B cell (primary cell): ENCODE measurements at regions not wholly inside any gene's neighbourhood (a gene's known extent, or its start where the extent isn't known, plus 50 kb on each side); places are given as distances from the start of the nearest gene placed in this dataset.

Source experiments
- EZH2 ChIP-seq: IDR thresholded peaks from 2 replicates; pipeline ENCODE4 v1.6.1; 2012; ENCODE audit warnings: borderline replicate concordance, low read depth, mild to moderate bottlenecking, moderate library complexity, low read length; ENCODE audit not compliant: insufficient read depth, poor library complexity, severe bottlenecking
- TF ChIP-seq, protein P1 (sequence below): fragments of 200-600 bp; IDR thresholded peaks from one replicate; pipeline ENCODE4 v1.8.0; 2022; ENCODE audit warnings: antibody characterized with exemption, mild to moderate bottlenecking

DNA sequence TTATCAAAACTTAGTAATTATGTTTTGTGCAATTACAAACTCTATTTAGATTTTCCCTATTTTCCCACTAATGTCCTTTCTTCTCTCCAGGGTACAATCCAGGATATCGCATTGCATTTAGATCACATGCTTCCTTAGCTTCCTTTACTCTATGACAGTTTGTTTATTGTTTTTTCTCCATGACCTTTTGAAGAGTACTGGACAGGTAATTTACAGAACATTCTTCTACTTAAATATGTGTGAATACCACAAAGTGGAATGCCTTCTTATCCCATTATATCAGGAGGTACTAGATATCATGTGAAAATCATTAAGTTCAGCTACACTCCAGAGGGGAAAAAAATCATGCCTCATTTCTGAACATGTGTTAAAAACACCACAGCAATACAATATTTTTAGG, 776.6 kb upstream of the CDH9 start:
- TF ChIP-seq, protein P1, sequence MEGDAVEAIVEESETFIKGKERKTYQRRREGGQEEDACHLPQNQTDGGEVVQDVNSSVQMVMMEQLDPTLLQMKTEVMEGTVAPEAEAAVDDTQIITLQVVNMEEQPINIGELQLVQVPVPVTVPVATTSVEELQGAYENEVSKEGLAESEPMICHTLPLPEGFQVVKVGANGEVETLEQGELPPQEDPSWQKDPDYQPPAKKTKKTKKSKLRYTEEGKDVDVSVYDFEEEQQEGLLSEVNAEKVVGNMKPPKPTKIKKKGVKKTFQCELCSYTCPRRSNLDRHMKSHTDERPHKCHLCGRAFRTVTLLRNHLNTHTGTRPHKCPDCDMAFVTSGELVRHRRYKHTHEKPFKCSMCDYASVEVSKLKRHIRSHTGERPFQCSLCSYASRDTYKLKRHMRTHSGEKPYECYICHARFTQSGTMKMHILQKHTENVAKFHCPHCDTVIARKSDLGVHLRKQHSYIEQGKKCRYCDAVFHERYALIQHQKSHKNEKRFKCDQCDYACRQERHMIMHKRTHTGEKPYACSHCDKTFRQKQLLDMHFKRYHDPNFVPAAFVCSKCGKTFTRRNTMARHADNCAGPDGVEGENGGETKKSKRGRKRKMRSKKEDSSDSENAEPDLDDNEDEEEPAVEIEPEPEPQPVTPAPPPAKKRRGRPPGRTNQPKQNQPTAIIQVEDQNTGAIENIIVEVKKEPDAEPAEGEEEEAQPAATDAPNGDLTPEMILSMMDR, result no peak
- no peak for TF ChIP-seq EZH2
